Fibroblast of skin of left biceps (primary cell): ENCODE measurements at regions not wholly inside any gene's neighbourhood (a gene's known extent, or its start where the extent isn't known, plus 50 kb on each side); places are given as distances from the start of the nearest gene placed in this dataset.

Experiments used
- DNase-seq, 2 experiments: peaks; one replicate each; pipeline ENCODE4 v3.0.0-alpha.2; 2013; ENCODE audit warnings: low read depth in 2 of 2

DNA sequence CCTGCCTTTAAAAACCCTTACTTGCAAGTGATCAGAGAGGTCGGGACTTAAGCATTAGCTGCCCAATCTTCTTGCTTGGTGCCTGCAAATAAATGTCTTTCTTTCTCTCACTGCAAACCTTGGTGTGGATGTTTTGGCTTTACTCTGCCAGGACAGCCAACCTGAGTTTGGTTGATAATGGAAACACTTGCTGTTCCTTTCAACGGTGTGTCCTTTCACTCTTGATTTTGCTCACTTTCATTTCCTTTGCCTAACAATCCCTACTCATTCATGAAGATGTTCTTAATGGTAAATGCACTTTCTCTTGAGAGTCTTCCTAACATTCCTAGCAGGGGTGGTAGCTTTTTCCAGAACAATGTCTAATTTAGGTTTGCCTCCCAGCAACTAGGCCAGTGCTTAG, 366.2 kb downstream of the HRH4 start:
- DNase-seq: no peak

GRCh38 chr18:24827501-24827900, 367.1 kb downstream of the HRH4 start:
- peak; percentile 12 to 14 for DNase-seq

- DNase-seq: no peak
These were observed 370.6 kb downstream of the HRH4 start for GRCh38 chr18:24831081-24831480.

DNA sequence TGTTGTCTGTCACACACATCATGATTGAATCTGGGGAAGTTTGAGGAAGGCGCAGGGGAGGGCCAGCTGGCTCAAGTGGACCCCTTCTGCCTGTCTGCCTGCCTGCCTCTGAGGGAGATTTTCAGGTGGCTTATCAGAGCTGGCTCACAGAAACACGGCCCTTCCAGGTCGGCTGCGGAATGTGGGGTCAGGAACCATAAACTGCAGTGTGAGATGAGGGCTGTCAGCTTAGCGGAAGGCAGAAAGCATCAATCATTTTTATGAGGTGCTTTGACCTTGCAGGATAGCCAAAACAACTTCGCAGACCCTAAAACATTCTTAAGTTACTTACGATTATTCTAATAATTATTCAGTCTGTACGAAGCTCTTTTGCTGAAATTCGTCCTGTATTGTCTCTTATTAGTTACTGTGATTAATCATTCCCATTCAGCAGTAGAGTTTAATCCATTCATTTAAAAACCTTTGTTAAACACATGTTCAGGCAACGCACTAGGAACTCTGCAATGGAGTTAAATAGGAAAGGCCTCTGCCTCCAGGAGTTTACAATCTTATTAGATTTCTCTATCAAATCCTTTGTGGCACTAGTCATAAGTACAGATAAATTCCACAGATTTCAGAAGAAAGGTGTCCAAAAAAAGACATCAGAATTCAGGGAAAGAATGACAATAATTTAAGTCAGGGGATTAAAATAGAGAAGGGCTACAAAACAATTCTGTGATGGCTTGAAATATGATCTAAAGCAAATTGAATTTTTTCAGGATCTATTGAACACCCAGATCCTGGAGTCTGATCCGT, 371.6 kb downstream of the HRH4 start:
- DNase-seq: no peak

- no peak for DNase-seq
These were observed 375.3 kb downstream of the HRH4 start for GRCh38 chr18:24835751-24836150.

DNA sequence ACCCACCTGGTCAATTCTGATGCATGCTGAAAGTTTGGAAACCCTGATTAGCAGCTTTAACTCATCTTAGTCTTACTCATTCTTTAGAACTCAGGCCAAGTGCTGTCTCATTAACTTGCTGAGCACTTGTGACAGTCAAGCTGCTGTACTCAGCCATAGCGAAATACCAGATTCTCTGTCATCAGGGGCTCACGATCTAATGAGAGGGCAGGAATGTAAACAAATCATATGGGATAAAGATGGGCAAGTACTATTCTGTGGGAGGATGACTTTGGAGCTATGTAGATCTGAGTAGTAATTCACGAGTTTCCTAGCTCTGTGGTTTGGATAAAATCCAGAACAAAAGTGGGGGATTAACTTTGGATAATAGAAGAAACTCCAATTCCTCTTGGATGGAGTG, 376.6 kb downstream of the HRH4 start:
- DNase-seq: peak; percentile 88 to 90

- DNase-seq: peak; percentile 2 to 12
These were observed 379.6 kb downstream of the HRH4 start for GRCh38 chr18:24840051-24840450.

GRCh38 chr18:24840640-24841039, 380.2 kb downstream of the HRH4 start:
- no peak for DNase-seq

- DNase-seq: no peak
These were observed 381.1 kb downstream of the HRH4 start for GRCh38 chr18:24841536-24841935.

GRCh38 chr18:24843123-24843522, 382.7 kb downstream of the HRH4 start:
- DNase-seq: no peak

GRCh38 chr18:24846138-24846537, 385.7 kb downstream of the HRH4 start:
- DNase-seq: no peak

GRCh38 chr18:24850532-24850931, 390.1 kb downstream of the HRH4 start:
- DNase-seq: no peak

DNA sequence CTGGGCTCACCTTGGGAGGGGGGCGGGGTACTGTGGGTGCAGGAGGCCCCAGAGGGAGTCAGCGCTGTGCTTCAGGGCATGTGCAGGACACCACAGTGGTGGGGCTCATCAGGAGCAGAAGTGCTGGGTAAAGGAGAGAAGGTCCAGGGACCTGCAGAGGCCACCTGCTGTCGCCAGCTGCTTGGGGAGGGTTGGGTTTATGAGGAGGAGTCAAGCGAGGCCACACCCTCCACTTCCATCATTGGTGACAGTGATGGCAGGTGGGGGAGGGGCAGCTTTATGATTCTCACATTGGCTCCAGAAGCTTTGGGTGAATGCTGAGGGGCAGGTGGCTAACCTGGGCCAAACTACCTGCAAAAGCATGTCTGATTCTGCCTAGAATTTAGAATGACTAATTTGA, 392.6 kb downstream of the HRH4 start:
- DNase-seq: no peak

DNA sequence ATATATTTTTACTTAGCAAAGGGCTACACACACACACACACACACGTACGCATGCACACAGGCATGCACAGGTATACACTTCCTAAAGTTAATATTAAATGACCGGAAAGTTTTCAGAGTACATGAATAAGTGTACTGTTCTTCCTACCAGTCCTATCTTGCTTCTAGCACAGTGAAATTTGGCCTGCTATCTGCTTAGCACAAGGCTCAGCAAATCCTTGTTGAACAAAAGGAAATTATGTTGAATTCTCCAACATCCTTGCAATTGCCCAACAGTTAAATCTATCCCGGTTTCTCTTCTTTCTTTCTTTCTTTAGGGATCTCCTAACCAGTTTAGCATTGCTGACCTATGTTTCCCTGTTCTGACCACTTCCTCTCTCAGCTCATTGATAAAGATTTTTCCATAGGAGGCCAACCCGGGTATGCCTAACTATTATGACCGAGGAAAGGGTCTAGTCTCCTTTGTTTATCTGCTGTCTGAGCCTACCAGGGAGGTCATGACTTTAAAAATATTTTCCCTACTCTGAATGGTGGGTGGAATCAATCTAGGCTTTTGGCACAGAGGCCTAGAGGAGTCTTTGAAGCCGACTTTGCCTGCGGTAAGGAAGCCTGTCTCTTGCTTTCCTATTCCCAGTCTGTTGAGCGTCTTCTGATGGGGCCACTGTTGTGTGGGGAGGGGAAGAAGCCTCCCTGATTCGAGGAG, 400.7 kb downstream of the HRH4 start:
- DNase-seq: no peak

DNA sequence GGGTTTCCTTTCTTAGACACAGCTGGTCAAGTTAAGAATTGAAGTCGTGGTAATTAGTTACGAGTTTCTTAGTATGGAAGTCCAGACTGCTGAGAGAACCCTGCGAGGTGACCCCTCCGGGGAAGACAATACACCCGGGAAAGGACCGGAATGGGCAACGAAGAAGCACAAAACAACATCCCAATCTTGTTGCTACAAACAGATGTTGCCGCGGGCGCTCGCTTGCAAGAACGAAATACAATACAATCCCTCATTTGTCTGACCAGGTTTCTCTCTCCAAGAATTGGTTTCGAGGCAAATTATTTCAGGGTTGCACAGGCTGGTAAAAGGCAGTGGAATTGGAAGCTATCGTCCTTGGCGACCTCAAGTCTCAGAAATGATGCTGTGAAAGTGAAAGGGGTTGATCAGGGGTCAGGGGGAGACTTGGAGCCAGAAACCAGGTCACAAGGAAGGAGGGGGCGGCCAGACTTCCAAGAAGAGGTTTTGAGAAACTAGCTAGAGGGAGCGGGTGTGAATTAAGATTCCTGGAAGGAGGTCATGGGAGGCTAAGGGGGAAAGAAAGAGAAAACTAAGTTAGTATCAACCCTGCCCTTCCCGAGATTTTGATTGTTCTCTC, 401.9 kb downstream of the HRH4 start:
- no peak for DNase-seq

DNA sequence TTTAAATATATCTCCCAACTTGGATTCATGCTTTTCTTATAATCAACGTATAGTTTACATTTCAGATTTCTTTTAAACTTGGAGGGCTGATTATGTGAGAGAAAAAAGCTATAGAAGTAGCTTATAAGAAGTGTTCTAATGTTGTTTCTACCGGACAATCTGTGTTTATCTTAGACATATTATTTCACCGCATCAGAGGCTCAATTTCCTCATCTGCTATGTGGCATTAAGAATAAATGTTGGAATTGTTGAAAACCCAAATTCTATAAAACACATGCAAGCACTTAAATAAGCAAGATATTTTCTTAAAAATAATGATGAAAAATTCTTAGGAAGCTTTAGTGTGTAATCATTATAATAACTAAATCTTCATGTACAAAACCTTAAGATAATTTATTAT, 407.9 kb downstream of the HRH4 start:
- DNase-seq: peak; percentile 9 to 23

DNA sequence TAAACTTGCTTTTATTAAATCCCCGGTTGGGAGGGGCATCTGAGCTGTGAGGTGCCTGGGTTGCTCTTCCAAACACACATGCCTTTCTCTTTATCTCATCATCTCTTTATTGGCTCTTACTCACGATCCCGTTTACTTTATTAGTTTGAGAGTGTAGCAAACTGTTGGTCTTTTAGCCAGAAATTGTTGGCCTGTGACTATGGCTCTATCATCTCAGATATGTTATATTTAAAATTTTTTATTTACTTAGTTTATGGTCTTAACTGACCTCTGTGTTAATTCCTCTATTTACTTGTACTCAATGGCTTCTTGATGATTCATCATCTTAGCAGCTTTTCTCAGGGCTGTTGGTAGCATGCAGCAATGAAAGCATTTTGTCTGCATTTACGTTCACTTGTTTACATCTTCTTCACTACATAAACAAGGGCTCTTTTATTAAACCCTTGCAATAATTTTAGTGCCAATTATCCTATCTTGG, 408.4 kb downstream of the HRH4 start:
- DNase-seq: peak; percentile 7 to 12

GRCh38 chr18:24869285-24869684, 408.8 kb downstream of the HRH4 start:
- DNase-seq: no peak

DNA sequence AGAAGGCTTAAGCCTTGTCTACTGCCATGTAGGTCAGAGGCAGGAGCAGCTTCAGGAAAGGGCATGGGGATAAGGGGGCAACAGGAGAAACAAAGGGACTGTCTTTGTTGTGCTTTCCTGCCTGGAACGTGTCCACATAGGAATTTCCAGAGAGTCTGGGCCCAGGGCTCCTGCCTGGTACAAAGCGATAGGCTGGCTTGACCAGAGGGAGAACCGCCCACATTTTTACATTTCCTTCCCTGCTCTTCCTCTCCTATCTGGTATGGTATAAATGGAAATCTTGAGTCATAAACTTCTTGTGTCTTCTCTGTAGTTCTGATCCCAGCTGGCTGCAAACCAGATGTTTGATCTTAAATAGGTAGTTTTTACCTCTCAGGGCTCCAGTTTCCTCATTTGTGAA, 414.8 kb downstream of the HRH4 start:
- no peak for DNase-seq

GRCh38 chr18:24875777-24876176, 415.3 kb downstream of the HRH4 start:
- DNase-seq: no peak

DNA sequence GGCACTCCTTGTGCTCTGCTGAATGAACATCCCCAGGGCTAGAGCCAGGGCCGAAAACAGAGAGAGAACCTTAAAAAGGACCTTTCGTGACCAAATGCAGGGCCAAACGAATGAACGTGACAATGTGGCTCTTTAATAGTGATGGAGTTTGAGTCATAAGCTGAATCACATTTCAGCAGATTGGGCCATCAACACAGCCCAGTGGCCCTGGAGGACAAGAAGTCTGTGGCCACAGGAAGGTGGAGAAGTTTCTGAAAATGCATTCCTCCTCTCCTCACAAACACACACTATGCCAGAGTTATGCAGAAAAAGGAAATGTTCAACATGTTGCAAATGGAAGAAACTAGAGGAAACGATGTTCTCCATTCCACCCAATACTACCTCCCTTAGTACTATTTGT, 415.8 kb downstream of the HRH4 start:
- DNase-seq: no peak

- DNase-seq: no peak
These were observed 416.6 kb downstream of the HRH4 start for GRCh38 chr18:24877066-24877465.

- DNase-seq: no peak
These were observed 417.1 kb downstream of the HRH4 start for GRCh38 chr18:24877546-24877945.
